GM18868 (cell line): ENCODE measurements at regions not wholly inside any gene's neighbourhood (a gene's known extent, or its start where the extent isn't known, plus 50 kb on each side); places are given as distances from the start of the nearest gene placed in this dataset.

Experiments
- ATAC-seq: cut with Tn5 transposase; IDR thresholded peaks from one replicate; pipeline ENCODE4 v1.9.1; 2021; ENCODE audit warnings: mild to moderate bottlenecking, moderate library complexity; ENCODE audit not compliant: unreplicated experiment

- no peak for ATAC-seq
Measured at GRCh38 chr2:45182667-45183295, 173.5 kb upstream of the SIX2 start.

GRCh38 chr2:45180779-45181178 is 171.5 kb upstream of the SIX2 start:
- ATAC-seq, result no peak

- no peak for ATAC-seq
Measured at GRCh38 chr2:45180033-45180746, 170.9 kb upstream of the SIX2 start.

GRCh38 chr2:45178854-45179253 is 169.6 kb upstream of the SIX2 start:
- no peak for ATAC-seq

- ATAC-seq, result no peak
Measured at GRCh38 chr2:45178359-45178758, 169.1 kb upstream of the SIX2 start.

- no peak for ATAC-seq
Measured at GRCh38 chr2:45177870-45178269, 168.6 kb upstream of the SIX2 start.

- no peak for ATAC-seq
Measured at GRCh38 chr2:45176390-45176789, 167.1 kb upstream of the SIX2 start.

- ATAC-seq, result no peak
Measured at GRCh38 chr2:45173513-45173912, 164.3 kb upstream of the SIX2 start.

GRCh38 chr2:45172760-45173392 is 163.6 kb upstream of the SIX2 start:
- ATAC-seq, result no peak

GRCh38 chr2:45172142-45172541 is 162.9 kb upstream of the SIX2 start:
- ATAC-seq, result no peak

- no peak for ATAC-seq
Measured at GRCh38 chr2:45171136-45171501, 161.9 kb upstream of the SIX2 start.

- no peak for ATAC-seq
Measured at GRCh38 chr2:45170191-45171135, 161.2 kb upstream of the SIX2 start.

- no peak for ATAC-seq
Measured at GRCh38 chr2:45169339-45170190, 160.3 kb upstream of the SIX2 start.

GRCh38 chr2:45168711-45169338 is 159.6 kb upstream of the SIX2 start:
- no peak for ATAC-seq

GRCh38 chr2:45167920-45168629 is 158.8 kb upstream of the SIX2 start:
- no peak for ATAC-seq

GRCh38 chr2:45166229-45166890 is 157.1 kb upstream of the SIX2 start:
- ATAC-seq, result no peak

- no peak for ATAC-seq
Measured at GRCh38 chr2:45162711-45163110, 153.5 kb upstream of the SIX2 start.

- no peak for ATAC-seq
Measured at GRCh38 chr2:45156605-45157004, 147.4 kb upstream of the SIX2 start.
